DOHH2 (cell line): ENCODE measurements at regions not wholly inside any gene's neighbourhood (a gene's known extent, or its start where the extent isn't known, plus 50 kb on each side); places are given as distances from the start of the nearest gene placed in this dataset.

ENCODE experiments used
- H3F3A ChIP-seq: fragments of 200-600 bp; sonication (generic), shearing (Covaris generic); 2 replicates; pipeline ENCODE4 v1.6.0; 2016; ENCODE audit warnings: antibody characterized with exemption, mild to moderate bottlenecking; ENCODE audit not compliant: control insufficient read depth, insufficient read depth
- H3K27ac ChIP-seq: fragments of 200-600 bp; sonication (generic); 2 replicates; pipeline ENCODE4 v1.5.1; 2014; ENCODE audit warnings: low read depth, mild to moderate bottlenecking, low read length, moderate library complexity
- H3K27me3 ChIP-seq: fragments of 200-600 bp; sonication (generic); 2 replicates; pipeline ENCODE4 v1.6.1; 2014; ENCODE audit warnings: mild to moderate bottlenecking, low read length, mixed read lengths; ENCODE audit not compliant: control insufficient read depth
- H3K36me3 ChIP-seq: fragments of 200-600 bp; sonication (generic); 2 replicates; pipeline ENCODE4 v1.6.1; 2014; ENCODE audit warnings: mild to moderate bottlenecking, low read length, moderate library complexity, mixed read lengths; ENCODE audit not compliant: control insufficient read depth
- H3K4me1 ChIP-seq: fragments of 200-600 bp; sonication (generic); 2 replicates; pipeline ENCODE4 v1.6.1; 2014; ENCODE audit warnings: mild to moderate bottlenecking, low read length, mixed read lengths; ENCODE audit not compliant: control insufficient read depth
- H3K4me2 ChIP-seq: fragments of 200-600 bp; sonication (generic); 2 replicates; pipeline ENCODE4 v1.6.0; 2014; ENCODE audit warnings: mild to moderate bottlenecking, low read length, moderate library complexity
- H3K4me3 ChIP-seq: fragments of 200-600 bp; sonication (generic); 2 replicates; pipeline ENCODE4 v1.5.1; 2014; ENCODE audit warnings: mild to moderate bottlenecking, low read length, mixed read lengths
- H3K79me2 ChIP-seq: fragments of 200-600 bp; sonication (generic); 2 replicates; pipeline ENCODE4 v1.6.1; 2014; ENCODE audit warnings: mild to moderate bottlenecking, low read length, mixed read lengths; ENCODE audit not compliant: control insufficient read depth
- H3K9me2 ChIP-seq: fragments of 200-600 bp; sonication (generic); replicated peaks from 2 replicates; pipeline ENCODE4 v1.6.1; 2014; ENCODE audit warnings: mild to moderate bottlenecking, low read length, mixed read lengths; ENCODE audit not compliant: control insufficient read depth
- H3K9me3 ChIP-seq: fragments of 200-600 bp; sonication (generic); 2 replicates; pipeline ENCODE4 v1.6.1; 2014; ENCODE audit warnings: antibody characterized with exemption, low read length, mixed read lengths; ENCODE audit not compliant: control insufficient read depth, insufficient read depth
- H4K20me1 ChIP-seq: fragments of 200-600 bp; sonication (generic); 2 replicates; pipeline ENCODE4 v1.6.0; 2014; ENCODE audit warnings: low read depth, mild to moderate bottlenecking, antibody characterized with exemption, low read length, moderate library complexity; ENCODE audit not compliant: control insufficient read depth, insufficient read depth
- CTCF ChIP-seq: fragments of 200-600 bp; sonication (generic); IDR thresholded peaks from one replicate; pipeline ENCODE4 v1.5.1; 2014; ENCODE audit warnings: antibody characterized with exemption, mild to moderate bottlenecking, low read depth, low read length; ENCODE audit not compliant: poor library complexity, severe bottlenecking
- EZH2phosphoT487 ChIP-seq: fragments of 200-600 bp; sonication (generic); IDR thresholded peaks from 2 replicates; pipeline ENCODE4 v1.6.1; 2017; ENCODE audit warnings: borderline replicate concordance, mild to moderate bottlenecking, antibody characterized with exemption, low read length, moderate library complexity, mixed read lengths

DNA sequence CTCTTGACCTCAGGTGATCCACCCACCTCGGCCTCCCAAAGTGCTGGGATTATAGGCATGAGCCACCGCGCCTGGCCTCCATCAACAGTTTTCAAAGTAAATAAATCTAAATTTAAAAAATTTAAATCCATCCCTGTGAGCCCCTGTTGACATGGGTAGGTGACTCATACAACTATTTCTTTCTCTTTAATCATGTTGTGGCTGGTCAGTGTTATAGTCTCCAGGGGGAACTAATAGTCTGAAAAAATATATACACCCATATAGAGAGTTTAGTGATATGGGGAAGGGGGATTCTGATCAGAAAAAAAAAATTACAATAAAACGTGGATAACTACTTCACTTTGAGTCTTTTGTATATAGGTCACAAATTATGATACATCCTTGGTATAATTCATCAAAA is 159.2 kb downstream of the ZNF608 start:
- H3K36me3 ChIP-seq: no peaks in the 10 kb centered on the region
- H3K4me3 ChIP-seq: no peak overlapping the region
- no peak overlapping the region for H3K4me2 ChIP-seq
- H3F3A ChIP-seq: no peaks in the 10 kb centered on the region
- H3K9me3 ChIP-seq: no peaks in the 10 kb centered on the region
- no peak for TF ChIP-seq CTCF
- TF ChIP-seq EZH2phosphoT487: no peak
- peaks cover 17% of the 10 kb centered on the region for H3K4me1 ChIP-seq
- no peaks in the 10 kb centered on the region for H4K20me1 ChIP-seq
- no peaks in the 10 kb centered on the region for H3K27me3 ChIP-seq
- H3K9me2 ChIP-seq: no peaks in the 10 kb centered on the region
- H3K79me2 ChIP-seq: no peaks in the 10 kb centered on the region
- no peak overlapping the region for H3K27ac ChIP-seq

DNA sequence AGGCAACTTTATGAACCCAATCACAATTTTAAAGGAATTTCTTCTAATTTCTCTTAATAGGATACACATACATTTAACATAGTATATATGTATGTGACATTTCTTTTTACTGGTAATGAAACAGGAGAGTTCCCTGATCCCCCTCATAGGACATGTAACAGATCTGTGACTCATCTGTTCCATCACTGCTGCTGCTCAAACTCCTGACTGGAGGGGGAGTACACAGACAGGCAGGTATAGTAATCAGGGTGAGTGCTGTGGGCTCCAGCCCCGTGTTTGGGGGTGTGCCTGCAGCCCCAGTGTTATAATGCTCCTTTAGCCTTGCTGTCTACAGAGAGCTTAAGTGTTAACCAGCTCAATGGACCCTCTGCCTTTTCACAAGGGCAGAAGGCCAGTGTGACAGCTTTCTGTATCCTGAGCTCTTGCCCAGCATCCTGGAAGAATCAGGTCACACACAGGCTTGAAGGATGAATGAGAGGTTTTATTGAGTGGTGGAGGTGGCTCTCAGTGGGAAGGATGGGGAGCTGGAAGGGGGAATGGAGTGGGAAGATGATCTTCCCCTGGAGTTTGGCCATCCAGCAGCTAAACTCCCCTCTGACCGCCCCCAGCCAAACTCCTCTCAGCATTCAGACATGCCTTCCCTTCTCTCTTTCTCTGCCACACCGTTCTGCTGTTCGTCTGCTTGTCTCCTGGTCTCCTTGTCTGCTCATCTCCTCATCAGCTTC is 161.3 kb downstream of the ZNF608 start:
- H3K79me2 ChIP-seq: no peaks in the 10 kb centered on the region
- H4K20me1 ChIP-seq: no peaks in the 10 kb centered on the region
- TF ChIP-seq EZH2phosphoT487 (no peak), CTCF (no peak)
- peaks cover 17% of the 10 kb centered on the region for H3K4me1 ChIP-seq
- H3K36me3 ChIP-seq: no peaks in the 10 kb centered on the region
- no peak overlapping the region for H3K4me3 ChIP-seq
- no peaks in the 10 kb centered on the region for H3F3A ChIP-seq
- H3K4me2 ChIP-seq: no peak overlapping the region
- no peaks in the 10 kb centered on the region for H3K9me3 ChIP-seq
- no peak overlapping the region for H3K27ac ChIP-seq
- H3K27me3 ChIP-seq: no peaks in the 10 kb centered on the region
- H3K9me2 ChIP-seq: no peaks in the 10 kb centered on the region

GRCh38 chr5:124583469-124584350 is 162.7 kb downstream of the ZNF608 start:
- peak overlapping the region; percentile 38 for H3K4me2 ChIP-seq
- H3K79me2 ChIP-seq: no peaks in the 10 kb centered on the region
- TF ChIP-seq EZH2phosphoT487 (no peak), CTCF (no peak)
- peak overlapping the region; percentile 17; the same call in 1 of the 2 replicates for H3K27ac ChIP-seq
- H3K27me3 ChIP-seq: no peaks in the 10 kb centered on the region
- no peaks in the 10 kb centered on the region for H3K9me3 ChIP-seq
- no peaks in the 10 kb centered on the region for H3K9me2 ChIP-seq
- H3K4me1 ChIP-seq: peaks cover 17% of the 10 kb centered on the region
- peak overlapping the region; percentile 6 for H3K4me3 ChIP-seq
- H4K20me1 ChIP-seq: no peaks in the 10 kb centered on the region
- no peaks in the 10 kb centered on the region for H3K36me3 ChIP-seq
- no peaks in the 10 kb centered on the region for H3F3A ChIP-seq
